SK-N-SH treated with all-trans-retinoic acid at 6 μM for 48 hours (cell line): ENCODE measurements at regions not wholly inside any gene's neighbourhood (a gene's known extent, or its start where the extent isn't known, plus 50 kb on each side); places are given as distances from the start of the nearest gene placed in this dataset.

Experiments
- ATAC-seq: fragments of 200-7000 bp; cut with Tn5 transposase; 3 replicates; pipeline ENCODE4 v1.9.1; 2020; ENCODE audit warnings: mild to moderate bottlenecking, moderate library complexity
- BACH2 ChIP-seq: fragments of 250-450 bp; sonication (Bioruptor Pico); IDR thresholded peaks from 2 replicates; pipeline ENCODE4 v1.9.0; 2021; ENCODE audit warnings: mild to moderate bottlenecking, borderline replicate concordance
- CREB5 ChIP-seq: fragments of 250-450 bp; sonication (Bioruptor Pico); IDR thresholded peaks from 2 replicates; pipeline ENCODE4 v1.5.1; 2020; ENCODE audit warnings: low read depth, mild to moderate bottlenecking, moderate library complexity
- ESRRG ChIP-seq: fragments of 250-450 bp; sonication (Bioruptor Pico); IDR thresholded peaks from 2 replicates; pipeline ENCODE4 v1.6.1; 2021; ENCODE audit warnings: mild to moderate bottlenecking
- ISL1 ChIP-seq: fragments of 250-450 bp; sonication (Bioruptor Pico); IDR thresholded peaks from 2 replicates; pipeline ENCODE4 v2.1.2; 2022; ENCODE audit warnings: mild to moderate bottlenecking, moderate library complexity
- OSR1 ChIP-seq: fragments of 250-450 bp; sonication (Bioruptor Pico); IDR thresholded peaks from 2 replicates; pipeline ENCODE4 v1.8.0; 2022; ENCODE audit warnings: moderate library complexity, mild to moderate bottlenecking, inconsistent platforms
- PATZ1 ChIP-seq: fragments of 250-450 bp; sonication (Bioruptor Pico); IDR thresholded peaks from 2 replicates; pipeline ENCODE4 v1.8.0; 2020; ENCODE audit warnings: mild to moderate bottlenecking, moderate library complexity, borderline replicate concordance
- TOX ChIP-seq: fragments of 250-450 bp; sonication (Bioruptor Pico); IDR thresholded peaks from 2 replicates; pipeline ENCODE4 v1.8.0; 2021; ENCODE audit warnings: mild to moderate bottlenecking, moderate library complexity, borderline replicate concordance
- ZC3H10 ChIP-seq: fragments of 250-450 bp; sonication (Bioruptor Pico); IDR thresholded peaks from 2 replicates; pipeline ENCODE4 v1.5.1; 2021; ENCODE audit warnings: mild to moderate bottlenecking, moderate library complexity
- ZFP30 ChIP-seq: fragments of 450-650 bp; formaldehyde crosslinking; IDR thresholded peaks from 2 replicates; pipeline ENCODE4 v1.5.0; 2022; ENCODE audit warnings: mild to moderate bottlenecking, moderate library complexity
- ZNF565 ChIP-seq: fragments of 450-650 bp; formaldehyde crosslinking; conservative IDR thresholded peaks from 2 replicates; pipeline ENCODE4 v1.5.0; 2020; ENCODE audit warnings: low read depth, mild to moderate bottlenecking, moderate library complexity
- ZNF70 ChIP-seq: fragments of 450-650 bp; formaldehyde crosslinking; IDR thresholded peaks from 2 replicates; pipeline ENCODE4 v1.5.0; 2020; ENCODE audit warnings: mild to moderate bottlenecking, moderate library complexity
- ZNF8 ChIP-seq: fragments of 450-650 bp; formaldehyde crosslinking; IDR thresholded peaks from 2 replicates; pipeline ENCODE4 v1.5.0; 2020; ENCODE audit warnings: mild to moderate bottlenecking, moderate library complexity
- TF ChIP-seq, protein P1 (sequence below): fragments of 250-450 bp; sonication (Bioruptor Pico); IDR thresholded peaks from 2 replicates; pipeline ENCODE4 v1.5.0; 2020; ENCODE audit warnings: mild to moderate bottlenecking, moderate library complexity
- TF ChIP-seq, protein P2 (sequence below): fragments of 250-450 bp; sonication (Bioruptor Pico); IDR thresholded peaks from 2 replicates; pipeline ENCODE4 v1.8.0; 2021; ENCODE audit warnings: low read depth, mild to moderate bottlenecking, moderate library complexity, borderline replicate concordance
- TF ChIP-seq, protein P3 (sequence below): fragments of 250-450 bp; sonication (Bioruptor Pico); IDR thresholded peaks from 2 replicates; pipeline ENCODE4 v1.5.1; 2021; ENCODE audit warnings: mild to moderate bottlenecking, moderate library complexity

DNA sequence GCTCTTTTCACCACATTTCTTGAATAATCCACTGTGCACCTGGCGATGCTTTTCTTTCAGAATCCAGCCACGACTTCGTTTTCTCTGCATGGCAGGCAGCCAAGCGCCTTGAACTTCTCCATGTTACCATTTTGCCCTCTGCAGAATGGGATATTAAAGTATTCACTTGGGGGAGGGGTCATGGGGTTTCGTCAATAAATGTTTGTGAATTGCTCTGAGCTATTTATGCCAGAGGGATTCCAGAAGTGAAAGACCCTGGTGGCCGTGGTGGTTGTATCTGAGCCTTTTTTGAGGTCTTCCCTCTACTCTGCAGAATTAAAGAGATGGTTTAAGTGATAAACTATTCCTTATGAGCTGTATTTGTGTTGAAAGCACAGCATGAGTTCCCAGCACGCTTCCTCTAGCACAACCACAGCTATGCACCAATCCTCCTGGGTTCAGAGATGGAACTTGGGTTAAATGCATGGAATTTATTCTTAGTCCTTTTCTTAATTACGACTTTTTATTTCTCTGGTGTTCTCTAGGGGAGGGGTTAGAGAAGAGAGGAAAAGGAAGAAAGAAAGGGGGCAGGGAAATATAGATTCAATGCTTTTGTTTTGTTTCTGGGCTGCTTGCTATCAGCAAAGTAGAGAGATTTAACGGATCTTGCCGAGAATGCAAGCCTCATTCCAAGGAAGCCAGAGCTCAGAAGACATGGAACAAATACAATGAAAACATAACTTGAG, 478.2 kb upstream of the TNC start:
- TF ChIP-seq, protein P1, sequence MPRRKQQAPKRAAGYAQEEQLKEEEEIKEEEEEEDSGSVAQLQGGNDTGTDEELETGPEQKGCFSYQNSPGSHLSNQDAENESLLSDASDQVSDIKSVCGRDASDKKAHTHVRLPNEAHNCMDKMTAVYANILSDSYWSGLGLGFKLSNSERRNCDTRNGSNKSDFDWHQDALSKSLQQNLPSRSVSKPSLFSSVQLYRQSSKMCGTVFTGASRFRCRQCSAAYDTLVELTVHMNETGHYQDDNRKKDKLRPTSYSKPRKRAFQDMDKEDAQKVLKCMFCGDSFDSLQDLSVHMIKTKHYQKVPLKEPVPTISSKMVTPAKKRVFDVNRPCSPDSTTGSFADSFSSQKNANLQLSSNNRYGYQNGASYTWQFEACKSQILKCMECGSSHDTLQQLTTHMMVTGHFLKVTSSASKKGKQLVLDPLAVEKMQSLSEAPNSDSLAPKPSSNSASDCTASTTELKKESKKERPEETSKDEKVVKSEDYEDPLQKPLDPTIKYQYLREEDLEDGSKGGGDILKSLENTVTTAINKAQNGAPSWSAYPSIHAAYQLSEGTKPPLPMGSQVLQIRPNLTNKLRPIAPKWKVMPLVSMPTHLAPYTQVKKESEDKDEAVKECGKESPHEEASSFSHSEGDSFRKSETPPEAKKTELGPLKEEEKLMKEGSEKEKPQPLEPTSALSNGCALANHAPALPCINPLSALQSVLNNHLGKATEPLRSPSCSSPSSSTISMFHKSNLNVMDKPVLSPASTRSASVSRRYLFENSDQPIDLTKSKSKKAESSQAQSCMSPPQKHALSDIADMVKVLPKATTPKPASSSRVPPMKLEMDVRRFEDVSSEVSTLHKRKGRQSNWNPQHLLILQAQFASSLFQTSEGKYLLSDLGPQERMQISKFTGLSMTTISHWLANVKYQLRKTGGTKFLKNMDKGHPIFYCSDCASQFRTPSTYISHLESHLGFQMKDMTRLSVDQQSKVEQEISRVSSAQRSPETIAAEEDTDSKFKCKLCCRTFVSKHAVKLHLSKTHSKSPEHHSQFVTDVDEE (CRISPR knock-in tag) = no peak
- TF ChIP-seq ZNF70 (CRISPR knock-in tag) (no peak), PATZ1 (CRISPR knock-in tag) (no peak), ZNF8 (CRISPR knock-in tag) (no peak), CREB5 (no peak), ESRRG (CRISPR knock-in tag) (no peak), OSR1 (CRISPR knock-in tag) (no peak), BACH2 (CRISPR knock-in tag) (no peak), ZC3H10 (no peak), ZFP30 (CRISPR knock-in tag) (no peak), ISL1 (no peak), ZNF565 (CRISPR knock-in tag) (no peak), TOX (CRISPR knock-in tag) (no peak)
- TF ChIP-seq, protein P2, sequence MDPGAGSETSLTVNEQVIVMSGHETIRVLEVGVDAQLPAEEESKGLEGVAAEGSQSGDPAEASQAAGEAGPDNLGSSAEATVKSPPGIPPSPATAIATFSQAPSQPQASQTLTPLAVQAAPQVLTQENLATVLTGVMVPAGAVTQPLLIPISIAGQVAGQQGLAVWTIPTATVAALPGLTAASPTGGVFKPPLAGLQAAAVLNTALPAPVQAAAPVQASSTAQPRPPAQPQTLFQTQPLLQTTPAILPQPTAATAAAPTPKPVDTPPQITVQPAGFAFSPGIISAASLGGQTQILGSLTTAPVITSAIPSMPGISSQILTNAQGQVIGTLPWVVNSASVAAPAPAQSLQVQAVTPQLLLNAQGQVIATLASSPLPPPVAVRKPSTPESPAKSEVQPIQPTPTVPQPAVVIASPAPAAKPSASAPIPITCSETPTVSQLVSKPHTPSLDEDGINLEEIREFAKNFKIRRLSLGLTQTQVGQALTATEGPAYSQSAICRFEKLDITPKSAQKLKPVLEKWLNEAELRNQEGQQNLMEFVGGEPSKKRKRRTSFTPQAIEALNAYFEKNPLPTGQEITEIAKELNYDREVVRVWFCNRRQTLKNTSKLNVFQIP (CRISPR knock-in tag) = no peak
- TF ChIP-seq, protein P3, sequence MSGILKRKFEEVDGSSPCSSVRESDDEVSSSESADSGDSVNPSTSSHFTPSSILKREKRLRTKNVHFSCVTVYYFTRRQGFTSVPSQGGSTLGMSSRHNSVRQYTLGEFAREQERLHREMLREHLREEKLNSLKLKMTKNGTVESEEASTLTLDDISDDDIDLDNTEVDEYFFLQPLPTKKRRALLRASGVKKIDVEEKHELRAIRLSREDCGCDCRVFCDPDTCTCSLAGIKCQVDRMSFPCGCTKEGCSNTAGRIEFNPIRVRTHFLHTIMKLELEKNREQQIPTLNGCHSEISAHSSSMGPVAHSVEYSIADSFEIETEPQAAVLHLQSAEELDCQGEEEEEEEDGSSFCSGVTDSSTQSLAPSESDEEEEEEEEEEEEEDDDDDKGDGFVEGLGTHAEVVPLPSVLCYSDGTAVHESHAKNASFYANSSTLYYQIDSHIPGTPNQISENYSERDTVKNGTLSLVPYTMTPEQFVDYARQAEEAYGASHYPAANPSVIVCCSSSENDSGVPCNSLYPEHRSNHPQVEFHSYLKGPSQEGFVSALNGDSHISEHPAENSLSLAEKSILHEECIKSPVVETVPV (CRISPR knock-in tag) = no peak
- peak; percentile 68 for ATAC-seq

GRCh38 chr9:115596746-115597080, 478.8 kb upstream of the TNC start:
- peak; percentile 23 for ATAC-seq
- TF ChIP-seq ISL1 = peak; percentile 40; the same call in 1 of the 2 replicates
- TF ChIP-seq, protein P2 (CRISPR knock-in tag) = no peak
- TF ChIP-seq, all 23 proteins: peak for 1

GRCh38 chr9:115597330-115597895, 479.5 kb upstream of the TNC start:
- ATAC-seq = no peak
- TF ChIP-seq ZC3H10 = 0 out of 2 replicates have a peak, but pooled peaks have one; percentile 5
- TF ChIP-seq, protein P3 (CRISPR knock-in tag) = no peak
